ENCODE measurements at regions not wholly inside any gene's neighbourhood (a gene's known extent, or its start where the extent isn't known, plus 50 kb on each side); places are given as distances from the start of the nearest gene placed in this dataset.

- DNase-seq (ENCODE audit: low spot score), result no peak
Measured at GRCh38 chr1:169053196-169053595, 53.3 kb upstream of the ATP1B1 start.
